OCI-LY7 (cell line): ENCODE measurements at regions not wholly inside any gene's neighbourhood (a gene's known extent, or its start where the extent isn't known, plus 50 kb on each side); places are given as distances from the start of the nearest gene placed in this dataset.

Experiments used
- BruUV-seq: library from RNA; stranded (reverse); fragments of 400-500 nt; replicated peaks from 2 replicates; lab custom pipeline; 2021; lab: Mats Ljungman, UMichigan
- CTCF ChIA-PET: fragments of 300-600 bp; sonication (Branson Sonifier 250); formaldehyde crosslinking; loops from one replicate; lab custom pipeline; 2022; ENCODE audit warnings: antibody characterized with exemption; ENCODE audit not compliant: unreplicated experiment; lab: Charles Lee
- POLR2A ChIA-PET: fragments of 300-600 bp; sonication (Branson Sonifier 250); formaldehyde crosslinking; loops from one replicate; lab custom pipeline; 2022; ENCODE audit warnings: antibody characterized with exemption; lab: Charles Lee
- DNase-seq: peaks from one replicate; pipeline ENCODE4 v3.0.0-alpha.2; 2015; ENCODE audit warnings: low spot score
- H2AFZ ChIP-seq: fragments of 200-600 bp; sonication (generic), shearing (Covaris generic); 2 replicates; pipeline ENCODE4 v1.6.1; 2014; ENCODE audit warnings: mild to moderate bottlenecking, antibody characterized with exemption, low read length, moderate library complexity
- H3K27ac ChIP-seq: fragments of 200-600 bp; sonication (generic); 2 replicates; pipeline ENCODE4 v1.5.1; 2014; ENCODE audit warnings: mixed run types, low read depth, mild to moderate bottlenecking, moderate library complexity, low read length, inconsistent platforms; ENCODE audit not compliant: poor library complexity, severe bottlenecking
- H3K36me3 ChIP-seq: fragments of 200-600 bp; sonication (generic); 2 replicates; pipeline ENCODE4 v1.6.1; 2014; ENCODE audit warnings: mild to moderate bottlenecking, antibody characterized with exemption, low read length, moderate library complexity, mixed read lengths; ENCODE audit not compliant: insufficient read depth
- H3K4me1 ChIP-seq: fragments of 200-600 bp; sonication (generic); 2 replicates; pipeline ENCODE4 v1.5.1; 2014; ENCODE audit warnings: mild to moderate bottlenecking, low read length; ENCODE audit not compliant: insufficient read depth, poor library complexity, severe bottlenecking
- H3K4me2 ChIP-seq: fragments of 200-600 bp; sonication (generic); 2 replicates; pipeline ENCODE4 v1.6.1; 2014; ENCODE audit warnings: mild to moderate bottlenecking, low read length
- H3K4me3 ChIP-seq: fragments of 200-600 bp; sonication (generic); 2 replicates; pipeline ENCODE4 v1.5.1; 2014; ENCODE audit warnings: mild to moderate bottlenecking, low read depth, low read length; ENCODE audit not compliant: poor library complexity, severe bottlenecking
- H3K79me2 ChIP-seq: fragments of 200-600 bp; sonication (generic); 2 replicates; pipeline ENCODE4 v1.6.1; 2016; ENCODE audit warnings: low read depth, mild to moderate bottlenecking, low read length, moderate library complexity, mixed read lengths; ENCODE audit not compliant: insufficient read depth
- H3K9me2 ChIP-seq: fragments of 200-600 bp; sonication (generic); 2 replicates; pipeline ENCODE4 v1.6.1; 2016; ENCODE audit warnings: mild to moderate bottlenecking, low read length, mixed read lengths; ENCODE audit not compliant: insufficient read depth
- H3K9me3 ChIP-seq: fragments of 200-600 bp; sonication (generic); 2 replicates; pipeline ENCODE4 v1.6.1; 2014; ENCODE audit warnings: mild to moderate bottlenecking, mixed run types, low read length, mixed read lengths
- H4K20me1 ChIP-seq: fragments of 200-600 bp; sonication (generic); 2 replicates; pipeline ENCODE4 v1.6.1; 2014; ENCODE audit warnings: mild to moderate bottlenecking, antibody characterized with exemption, low read length, moderate library complexity, mixed read lengths; ENCODE audit not compliant: insufficient read depth
- EZH2phosphoT487 ChIP-seq: fragments of 200-600 bp; sonication (generic); IDR thresholded peaks from 2 replicates; pipeline ENCODE4 v1.6.1; 2018; ENCODE audit warnings: low read depth, borderline replicate concordance, mild to moderate bottlenecking, mixed run types, antibody characterized with exemption, low read length, moderate library complexity, mixed read lengths
- intact Hi-C: fragments of 100-400 bp; cut with micrococcal nuclease; formaldehyde crosslinking; loops from one replicate; pipeline ENCODE4 v1.10.0; 2022; ENCODE audit not compliant: unreplicated experiment
- TF ChIP-seq, protein P1 (sequence below): fragments of 200-600 bp; sonication (generic); conservative IDR thresholded peaks from 2 replicates; pipeline ENCODE4 v1.5.1; 2014; ENCODE audit warnings: mild to moderate bottlenecking, antibody characterized with exemption, low read length, moderate library complexity, mixed read lengths

DNA sequence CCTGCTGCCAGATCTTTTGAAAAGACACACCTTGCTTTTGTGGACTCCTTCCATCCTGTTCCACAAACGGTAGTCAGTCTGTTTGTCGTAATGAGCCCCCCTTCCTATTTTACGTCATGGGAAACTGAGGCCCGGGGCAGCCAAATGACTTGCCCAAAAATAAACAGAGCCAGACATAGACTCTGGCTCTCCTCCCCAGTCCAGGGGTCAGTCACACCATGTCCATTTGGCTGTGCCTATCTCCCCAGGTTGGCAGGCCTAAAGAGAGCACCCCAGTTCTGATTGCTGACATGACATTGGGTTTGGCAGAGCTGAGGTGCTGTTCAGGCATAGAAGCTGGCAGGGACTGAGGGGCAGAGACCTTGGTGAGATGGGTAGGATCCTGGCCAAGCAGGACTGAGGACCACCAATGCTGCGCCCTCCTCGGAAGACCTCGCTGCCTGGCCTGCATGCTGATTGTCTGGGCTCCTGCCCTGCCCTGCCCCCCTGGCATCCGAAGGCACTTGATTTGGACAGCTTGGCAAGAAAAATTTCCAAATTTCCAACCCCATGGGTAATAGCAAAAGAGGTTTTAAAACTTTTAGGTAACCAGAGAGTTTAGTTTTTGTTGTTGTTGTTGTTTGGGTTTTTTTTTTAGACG is 335.4 kb downstream of the DYSF start:
- no peaks in the 10 kb centered on the region for H3K4me1 ChIP-seq
- no peaks in the 10 kb centered on the region for H4K20me1 ChIP-seq
- H2AFZ ChIP-seq: no peak overlapping the region
- POLR2A ChIA-PET: no interaction called here
- intact Hi-C loops: no loop called here
- H3K4me3 ChIP-seq: no peak overlapping the region
- H3K36me3 ChIP-seq: no peaks in the 10 kb centered on the region
- H3K79me2 ChIP-seq: no peaks in the 10 kb centered on the region
- no peak for DNase-seq
- H3K4me2 ChIP-seq: no peak overlapping the region
- CTCF ChIA-PET: no interaction called here
- no peak overlapping the region for H3K27ac ChIP-seq
- no TSS peak for BruUV-seq
- no peaks in the 10 kb centered on the region for H3K9me3 ChIP-seq
- H3K9me2 ChIP-seq: no peaks in the 10 kb centered on the region
- no peak for TF ChIP-seq EZH2phosphoT487
- TF ChIP-seq, protein P1, sequence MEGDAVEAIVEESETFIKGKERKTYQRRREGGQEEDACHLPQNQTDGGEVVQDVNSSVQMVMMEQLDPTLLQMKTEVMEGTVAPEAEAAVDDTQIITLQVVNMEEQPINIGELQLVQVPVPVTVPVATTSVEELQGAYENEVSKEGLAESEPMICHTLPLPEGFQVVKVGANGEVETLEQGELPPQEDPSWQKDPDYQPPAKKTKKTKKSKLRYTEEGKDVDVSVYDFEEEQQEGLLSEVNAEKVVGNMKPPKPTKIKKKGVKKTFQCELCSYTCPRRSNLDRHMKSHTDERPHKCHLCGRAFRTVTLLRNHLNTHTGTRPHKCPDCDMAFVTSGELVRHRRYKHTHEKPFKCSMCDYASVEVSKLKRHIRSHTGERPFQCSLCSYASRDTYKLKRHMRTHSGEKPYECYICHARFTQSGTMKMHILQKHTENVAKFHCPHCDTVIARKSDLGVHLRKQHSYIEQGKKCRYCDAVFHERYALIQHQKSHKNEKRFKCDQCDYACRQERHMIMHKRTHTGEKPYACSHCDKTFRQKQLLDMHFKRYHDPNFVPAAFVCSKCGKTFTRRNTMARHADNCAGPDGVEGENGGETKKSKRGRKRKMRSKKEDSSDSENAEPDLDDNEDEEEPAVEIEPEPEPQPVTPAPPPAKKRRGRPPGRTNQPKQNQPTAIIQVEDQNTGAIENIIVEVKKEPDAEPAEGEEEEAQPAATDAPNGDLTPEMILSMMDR: no peak

DNA sequence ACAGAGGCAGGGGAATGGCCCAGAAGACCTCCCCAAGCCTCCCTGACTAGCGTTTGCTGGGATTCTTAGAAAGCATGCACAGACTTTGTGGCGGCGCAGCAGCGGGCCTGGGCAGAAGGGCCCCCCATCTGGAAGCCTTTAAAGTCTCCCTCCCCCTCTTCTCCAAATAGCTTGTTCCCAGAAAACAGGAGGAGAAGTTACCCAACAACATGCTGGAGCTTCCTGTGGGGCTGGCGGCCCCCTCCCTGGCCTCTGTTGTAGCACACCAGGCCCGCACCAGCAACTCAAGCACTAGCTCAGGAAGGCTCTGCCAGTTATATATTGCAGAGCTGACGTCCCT is 334.8 kb downstream of the DYSF start:
- no TSS peak for BruUV-seq
- intact Hi-C loops: no loop called here
- H3K4me2 ChIP-seq: no peak overlapping the region
- no peak for DNase-seq
- no peaks in the 10 kb centered on the region for H3K9me3 ChIP-seq
- no peak overlapping the region for H2AFZ ChIP-seq
- ChIA-PET POLR2A (no interaction called here), CTCF (no interaction called here)
- TF ChIP-seq EZH2phosphoT487: no peak
- TF ChIP-seq, protein P1: no peak
- H3K79me2 ChIP-seq: no peaks in the 10 kb centered on the region
- no peaks in the 10 kb centered on the region for H4K20me1 ChIP-seq
- no peak overlapping the region for H3K27ac ChIP-seq
- H3K36me3 ChIP-seq: no peaks in the 10 kb centered on the region
- H3K4me1 ChIP-seq: no peaks in the 10 kb centered on the region
- no peaks in the 10 kb centered on the region for H3K9me2 ChIP-seq
- no peak overlapping the region for H3K4me3 ChIP-seq

DNA sequence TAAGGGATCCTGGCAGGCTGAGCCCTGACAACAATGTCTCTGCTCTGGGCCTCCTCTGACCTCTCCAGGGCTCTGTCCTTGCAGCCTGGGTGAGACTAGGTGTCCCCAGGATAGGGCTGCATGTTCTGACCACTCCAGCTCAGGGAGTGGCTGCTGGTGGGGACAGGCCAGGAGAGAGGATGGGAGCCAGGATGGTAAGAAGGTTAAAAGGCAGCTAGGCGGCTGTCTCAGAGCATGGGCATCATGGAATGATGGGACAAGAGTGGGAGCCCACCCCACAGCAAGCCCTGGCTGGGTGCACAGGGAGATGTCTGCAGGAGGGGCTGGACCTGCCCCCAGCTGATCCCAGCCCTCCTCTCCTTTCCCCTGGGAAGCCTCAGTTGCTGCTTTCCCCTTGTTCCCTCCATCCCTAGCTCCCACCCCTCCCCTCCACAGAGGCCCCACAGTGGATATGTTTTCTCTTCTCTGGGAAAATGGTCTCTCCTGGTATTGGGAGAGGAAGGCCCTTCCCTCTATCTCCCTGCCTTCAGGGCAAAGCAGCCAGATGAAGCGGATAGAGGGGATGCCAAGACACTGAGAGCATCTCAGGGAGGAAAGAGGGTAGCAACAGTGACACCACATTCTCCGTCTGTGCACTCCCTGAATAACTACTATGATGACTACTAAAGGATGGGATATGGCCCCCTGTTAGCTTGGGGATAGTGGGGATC is 334.3 kb downstream of the DYSF start:
- Histone ChIP-seq H3K27ac (no peak overlapping the region), H3K4me1 (no peaks in the 10 kb centered on the region), H2AFZ (no peak overlapping the region), H4K20me1 (no peaks in the 10 kb centered on the region), H3K36me3 (no peaks in the 10 kb centered on the region), H3K4me2 (no peak overlapping the region), H3K9me2 (no peaks in the 10 kb centered on the region), H3K4me3 (no peak overlapping the region), H3K9me3 (no peaks in the 10 kb centered on the region), H3K79me2 (no peaks in the 10 kb centered on the region)
- no peak for DNase-seq
- CTCF ChIA-PET: no interaction called here
- BruUV-seq: no TSS peak
- intact Hi-C loops: no loop called here
- POLR2A ChIA-PET: no interaction called here
- no peak for TF ChIP-seq EZH2phosphoT487
- TF ChIP-seq, protein P1: no peak
